K562 (cell line): ENCODE measurements at regions not wholly inside any gene's neighbourhood (a gene's known extent, or its start where the extent isn't known, plus 50 kb on each side); places are given as distances from the start of the nearest gene placed in this dataset.
A peak's percentile ranks its signal among the peaks of the same experiment; 100 is the strongest.

Experiments
- HDAC1 ChIP-seq, 2 experiments: fragments of 450-650 bp; IDR thresholded peaks; 2 replicates each; pipeline ENCODE4 v1.6.1; 2016 to 2017; ENCODE audit warnings: inconsistent platforms in 1 of 2, mild to moderate bottlenecking in 1 of 2, moderate library complexity in 1 of 2
- HDAC2 ChIP-seq: fragments of 450-650 bp; IDR thresholded peaks from 2 replicates; pipeline ENCODE4 v1.6.1; 2016; ENCODE audit warnings: mild to moderate bottlenecking
- KDM4B ChIP-seq, 2 experiments: fragments of 450-650 bp in 1 of 2; sonication (generic) in 1 of 2; IDR thresholded peaks; 2 replicates each; pipeline ENCODE4 v1.6.1; 2016 to 2017; ENCODE audit warnings: borderline replicate concordance in 2 of 2, antibody characterized with exemption in 1 of 2, low read depth in 1 of 2, mild to moderate bottlenecking in 1 of 2
- MBD2 ChIP-seq: sonication (generic); IDR thresholded peaks from 2 replicates; pipeline ENCODE4 v1.6.1; 2016; ENCODE audit warnings: low read depth, borderline replicate concordance
- PTRF ChIP-seq: fragments of 450-650 bp; IDR thresholded peaks from 2 replicates; pipeline ENCODE4 v1.6.1; 2016; ENCODE audit warnings: mild to moderate bottlenecking, missing genetic modification characterization, missing compliant biosample characterization
- PYGO2 ChIP-seq: fragments of 450-650 bp; IDR thresholded peaks from 2 replicates; pipeline ENCODE4 v1.6.1; 2016; ENCODE audit warnings: mild to moderate bottlenecking, missing genetic modification characterization, moderate library complexity, missing compliant biosample characterization
- RCOR1 ChIP-seq, 2 experiments: IDR thresholded peaks; 2 replicates each; pipeline ENCODE4 v1.6.1; 2012; ENCODE audit warnings: low read depth in 2 of 2, low read length in 2 of 2, borderline replicate concordance in 1 of 2, improper control_type of control experiment in 1 of 2
- ZBTB17 ChIP-seq: fragments of 450-650 bp; formaldehyde crosslinking; IDR thresholded peaks from 2 replicates; pipeline ENCODE4 v1.4.0; 2020; ENCODE audit warnings: mild to moderate bottlenecking
- ZNF644 ChIP-seq: fragments of 200-800 bp; sonication (Bioruptor generic); IDR thresholded peaks from 2 replicates; pipeline ENCODE4 v1.6.1; 2016; ENCODE audit warnings: low read depth, missing genetic modification characterization, missing compliant biosample characterization
- TF ChIP-seq, protein P1 (sequence below): fragments of 250-450 bp; sonication (Bioruptor Pico); IDR thresholded peaks from 2 replicates; pipeline ENCODE4 v1.5.0; 2020; ENCODE audit warnings: mild to moderate bottlenecking, borderline replicate concordance
- TF ChIP-seq, protein P2 (sequence below): fragments of 450-650 bp; IDR thresholded peaks from 2 replicates; pipeline ENCODE4 v1.6.1; 2016; ENCODE audit warnings: mild to moderate bottlenecking
- TF ChIP-seq, protein P3 (sequence below), 2 experiments: fragments of 450-650 bp; conservative IDR thresholded peaks; 2 replicates each; pipeline ENCODE4 v1.6.1; 2017; ENCODE audit warnings: mild to moderate bottlenecking in 2 of 2, moderate library complexity in 2 of 2
- TF ChIP-seq, protein P4 (sequence below): fragments of 450-650 bp; IDR thresholded peaks from 2 replicates; pipeline ENCODE4 v1.7.0; 2016; ENCODE audit warnings: borderline replicate concordance

DNA sequence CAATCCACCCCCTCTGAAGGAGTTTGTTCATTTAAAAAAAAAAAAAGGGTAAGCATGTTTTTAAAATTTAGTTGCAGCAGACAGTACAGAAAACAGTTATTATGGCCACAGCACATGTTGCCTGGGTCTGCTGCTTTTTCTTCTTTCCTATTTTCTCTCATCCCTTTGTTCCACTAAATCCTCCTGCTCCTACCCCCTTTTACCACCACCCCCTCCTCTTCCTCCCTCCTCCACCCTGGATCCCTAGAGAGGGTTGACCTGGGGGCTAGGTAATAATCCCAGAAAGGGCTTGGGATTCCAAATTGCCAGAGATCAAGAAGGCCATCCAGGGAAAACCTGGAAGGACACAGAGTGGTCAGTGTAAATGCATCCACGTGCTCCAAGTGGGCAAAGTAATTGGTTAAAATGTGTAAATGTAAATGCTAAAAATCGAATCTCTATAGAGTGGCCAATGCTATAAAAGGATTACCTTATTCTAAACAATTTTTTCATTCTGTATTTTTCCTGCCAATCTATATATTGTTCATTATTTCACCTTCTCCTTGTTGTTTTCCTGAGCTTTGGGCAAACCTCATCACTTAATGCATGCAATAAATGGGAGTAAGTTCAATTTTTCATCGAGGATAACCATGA, 89.0 kb upstream of the PIK3CG start (continued):
- TF ChIP-seq, protein P1, sequence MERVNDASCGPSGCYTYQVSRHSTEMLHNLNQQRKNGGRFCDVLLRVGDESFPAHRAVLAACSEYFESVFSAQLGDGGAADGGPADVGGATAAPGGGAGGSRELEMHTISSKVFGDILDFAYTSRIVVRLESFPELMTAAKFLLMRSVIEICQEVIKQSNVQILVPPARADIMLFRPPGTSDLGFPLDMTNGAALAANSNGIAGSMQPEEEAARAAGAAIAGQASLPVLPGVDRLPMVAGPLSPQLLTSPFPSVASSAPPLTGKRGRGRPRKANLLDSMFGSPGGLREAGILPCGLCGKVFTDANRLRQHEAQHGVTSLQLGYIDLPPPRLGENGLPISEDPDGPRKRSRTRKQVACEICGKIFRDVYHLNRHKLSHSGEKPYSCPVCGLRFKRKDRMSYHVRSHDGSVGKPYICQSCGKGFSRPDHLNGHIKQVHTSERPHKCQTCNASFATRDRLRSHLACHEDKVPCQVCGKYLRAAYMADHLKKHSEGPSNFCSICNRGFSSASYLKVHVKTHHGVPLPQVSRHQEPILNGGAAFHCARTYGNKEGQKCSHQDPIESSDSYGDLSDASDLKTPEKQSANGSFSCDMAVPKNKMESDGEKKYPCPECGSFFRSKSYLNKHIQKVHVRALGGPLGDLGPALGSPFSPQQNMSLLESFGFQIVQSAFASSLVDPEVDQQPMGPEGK = no peak
- no peak for TF ChIP-seq PYGO2 (tag)
- TF ChIP-seq RCOR1 (IDR thresholded peaks at IDR 0.05; ENCODE audit: borderline replicate concordance in 1 of 2, low read depth in 2 of 2, low read length in 2 of 2) = no peak
- no peak for TF ChIP-seq MBD2
- no peak for TF ChIP-seq PTRF (tag)
- TF ChIP-seq, protein P2, sequence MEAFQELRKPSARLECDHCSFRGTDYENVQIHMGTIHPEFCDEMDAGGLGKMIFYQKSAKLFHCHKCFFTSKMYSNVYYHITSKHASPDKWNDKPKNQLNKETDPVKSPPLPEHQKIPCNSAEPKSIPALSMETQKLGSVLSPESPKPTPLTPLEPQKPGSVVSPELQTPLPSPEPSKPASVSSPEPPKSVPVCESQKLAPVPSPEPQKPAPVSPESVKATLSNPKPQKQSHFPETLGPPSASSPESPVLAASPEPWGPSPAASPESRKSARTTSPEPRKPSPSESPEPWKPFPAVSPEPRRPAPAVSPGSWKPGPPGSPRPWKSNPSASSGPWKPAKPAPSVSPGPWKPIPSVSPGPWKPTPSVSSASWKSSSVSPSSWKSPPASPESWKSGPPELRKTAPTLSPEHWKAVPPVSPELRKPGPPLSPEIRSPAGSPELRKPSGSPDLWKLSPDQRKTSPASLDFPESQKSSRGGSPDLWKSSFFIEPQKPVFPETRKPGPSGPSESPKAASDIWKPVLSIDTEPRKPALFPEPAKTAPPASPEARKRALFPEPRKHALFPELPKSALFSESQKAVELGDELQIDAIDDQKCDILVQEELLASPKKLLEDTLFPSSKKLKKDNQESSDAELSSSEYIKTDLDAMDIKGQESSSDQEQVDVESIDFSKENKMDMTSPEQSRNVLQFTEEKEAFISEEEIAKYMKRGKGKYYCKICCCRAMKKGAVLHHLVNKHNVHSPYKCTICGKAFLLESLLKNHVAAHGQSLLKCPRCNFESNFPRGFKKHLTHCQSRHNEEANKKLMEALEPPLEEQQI = no peak
- TF ChIP-seq HDAC1 (IDR thresholded peaks at IDR 0.05) = no peak
- no peak for TF ChIP-seq KDM4B (IDR thresholded peaks at IDR 0.05; ENCODE audit: borderline replicate concordance in 2 of 2, low read depth in 1 of 2)
- no peak for TF ChIP-seq ZNF644
- TF ChIP-seq, protein P3, sequence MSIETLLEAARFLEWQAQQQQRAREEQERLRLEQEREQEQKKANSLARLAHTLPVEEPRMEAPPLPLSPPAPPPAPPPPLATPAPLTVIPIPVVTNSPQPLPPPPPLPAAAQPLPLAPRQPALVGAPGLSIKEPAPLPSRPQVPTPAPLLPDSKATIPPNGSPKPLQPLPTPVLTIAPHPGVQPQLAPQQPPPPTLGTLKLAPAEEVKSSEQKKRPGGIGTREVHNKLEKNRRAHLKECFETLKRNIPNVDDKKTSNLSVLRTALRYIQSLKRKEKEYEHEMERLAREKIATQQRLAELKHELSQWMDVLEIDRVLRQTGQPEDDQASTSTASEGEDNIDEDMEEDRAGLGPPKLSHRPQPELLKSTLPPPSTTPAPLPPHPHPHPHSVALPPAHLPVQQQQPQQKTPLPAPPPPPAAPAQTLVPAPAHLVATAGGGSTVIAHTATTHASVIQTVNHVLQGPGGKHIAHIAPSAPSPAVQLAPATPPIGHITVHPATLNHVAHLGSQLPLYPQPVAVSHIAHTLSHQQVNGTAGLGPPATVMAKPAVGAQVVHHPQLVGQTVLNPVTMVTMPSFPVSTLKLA (conservative IDR thresholded peaks at IDR 0.05) = peak in 1 of 2 experiments; percentile 39; a peak in 1 of 4 replicates
- TF ChIP-seq HDAC2 = no peak
- TF ChIP-seq ZBTB17 (CRISPR knock-in tag) = no peak
- TF ChIP-seq, protein P4, sequence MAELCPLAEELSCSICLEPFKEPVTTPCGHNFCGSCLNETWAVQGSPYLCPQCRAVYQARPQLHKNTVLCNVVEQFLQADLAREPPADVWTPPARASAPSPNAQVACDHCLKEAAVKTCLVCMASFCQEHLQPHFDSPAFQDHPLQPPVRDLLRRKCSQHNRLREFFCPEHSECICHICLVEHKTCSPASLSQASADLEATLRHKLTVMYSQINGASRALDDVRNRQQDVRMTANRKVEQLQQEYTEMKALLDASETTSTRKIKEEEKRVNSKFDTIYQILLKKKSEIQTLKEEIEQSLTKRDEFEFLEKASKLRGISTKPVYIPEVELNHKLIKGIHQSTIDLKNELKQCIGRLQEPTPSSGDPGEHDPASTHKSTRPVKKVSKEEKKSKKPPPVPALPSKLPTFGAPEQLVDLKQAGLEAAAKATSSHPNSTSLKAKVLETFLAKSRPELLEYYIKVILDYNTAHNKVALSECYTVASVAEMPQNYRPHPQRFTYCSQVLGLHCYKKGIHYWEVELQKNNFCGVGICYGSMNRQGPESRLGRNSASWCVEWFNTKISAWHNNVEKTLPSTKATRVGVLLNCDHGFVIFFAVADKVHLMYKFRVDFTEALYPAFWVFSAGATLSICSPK = no peak
